SK-N-SH (cell line): ENCODE measurements at regions not wholly inside any gene's neighbourhood (a gene's known extent, or its start where the extent isn't known, plus 50 kb on each side); places are given as distances from the start of the nearest gene placed in this dataset.

Experiments
- CTCF ChIA-PET: fragments of 300-600, 350-600 bp; formaldehyde crosslinking; extraction: SDS; loops from one replicate; lab custom pipeline; 2021; lab: Yijun Ruan, JAX
- POLR2A ChIA-PET: fragments of 350-600 bp; sonication (Branson Sonifier 250); formaldehyde crosslinking; extraction: SDS; loops from one replicate; lab custom pipeline; 2020; ENCODE audit warnings: antibody characterized with exemption, inconsistent platforms; lab: Yijun Ruan, JAX
- DNase-seq: peaks from one replicate; pipeline ENCODE4 v3.0.0; 2012
- H2AFZ ChIP-seq: fragments of 200-600 bp; sonication (generic); 2 replicates; pipeline ENCODE4 v1.8.1; 2016; ENCODE audit warnings: antibody characterized with exemption, mild to moderate bottlenecking, low read depth
- H3F3A ChIP-seq: fragments of 200-600 bp; sonication (generic); replicated peaks from 2 replicates; pipeline ENCODE3; 2016; ENCODE audit warnings: antibody characterized with exemption, mild to moderate bottlenecking; ENCODE audit not compliant: insufficient read depth
- H3K27ac ChIP-seq, 2 experiments: fragments of 200-500 bp in 1 of 2; fragments of 200-600 bp in 1 of 2; sonication (Bioruptor generic) in 1 of 2; sonication (generic), shearing (Covaris generic) in 1 of 2; 2 replicates each; pipeline versions ENCODE4 v1.5.1 to v1.6.1; 2014 to 2016; ENCODE audit warnings: low read depth in 2 of 2, inconsistent platforms in 1 of 2, low read length in 1 of 2, mild to moderate bottlenecking in 1 of 2, mixed read lengths in 1 of 2
- H3K27me3 ChIP-seq: fragments of 200-600 bp; sonication (generic), shearing (Covaris generic); 2 replicates; pipeline ENCODE4 v1.6.1; 2016; ENCODE audit warnings: mixed run types; ENCODE audit not compliant: insufficient read depth
- H3K36me3 ChIP-seq, 2 experiments: fragments of 200-500 bp in 1 of 2; fragments of 200-600 bp in 1 of 2; sonication (Bioruptor generic) in 1 of 2; sonication (generic) in 1 of 2; replicated peaks in 1 of 2; 2 replicates each; pipeline versions ENCODE3 to v1.5.1; 2014 to 2016; ENCODE audit warnings: low read length in 1 of 2, mild to moderate bottlenecking in 1 of 2; ENCODE audit not compliant: insufficient read depth in 2 of 2, control insufficient read depth in 1 of 2
- H3K4me1 ChIP-seq, 2 experiments: fragments of 200-500 bp in 1 of 2; fragments of 200-600 bp in 1 of 2; sonication (Bioruptor generic) in 1 of 2; sonication (generic), shearing (Covaris generic) in 1 of 2; 2 replicates each; pipeline versions ENCODE4 v1.5.1 to v1.6.1; 2014 to 2016; ENCODE audit warnings: low read depth in 1 of 2, low read length in 1 of 2, mixed run types in 1 of 2; ENCODE audit not compliant: insufficient read depth in 2 of 2, control insufficient read depth in 1 of 2
- H3K4me2 ChIP-seq: fragments of 200-600 bp; sonication (generic), shearing (Covaris generic); 2 replicates; pipeline ENCODE4 v1.6.1; 2017; ENCODE audit warnings: mixed run types
- H3K4me3 ChIP-seq, 2 experiments: fragments of 200-500 bp in 1 of 2; fragments of 200-600 bp in 1 of 2; sonication (Bioruptor generic) in 1 of 2; sonication (generic), shearing (Covaris generic) in 1 of 2; 2 replicates each; pipeline versions ENCODE4 v1.5.1 to v1.8.1; 2014 to 2016; ENCODE audit warnings: low read depth in 2 of 2, inconsistent platforms in 1 of 2, low read length in 1 of 2, mild to moderate bottlenecking in 1 of 2, mixed read lengths in 1 of 2, moderate library complexity in 1 of 2
- H3K79me2 ChIP-seq: fragments of 200-600 bp; sonication (generic); 2 replicates; pipeline ENCODE4 v1.8.1; 2017; ENCODE audit warnings: mild to moderate bottlenecking; ENCODE audit not compliant: insufficient read depth
- H3K9ac ChIP-seq: fragments of 200-600 bp; sonication (generic); 2 replicates; pipeline ENCODE4 v1.6.1; 2017; ENCODE audit warnings: mixed run types
- H3K9me2 ChIP-seq: fragments of 200-600 bp; sonication (generic); 2 replicates; pipeline ENCODE4 v1.6.1; 2017; ENCODE audit warnings: mixed run types
- H3K9me3 ChIP-seq: fragments of 200-600 bp; sonication (generic); 2 replicates; pipeline ENCODE4 v1.6.1; 2017; ENCODE audit warnings: mixed run types, mild to moderate bottlenecking, moderate library complexity
- H4K20me1 ChIP-seq: fragments of 200-600 bp; sonication (generic); 2 replicates; pipeline ENCODE4 v1.6.1; 2017; ENCODE audit warnings: mild to moderate bottlenecking, mixed run types; ENCODE audit not compliant: insufficient read depth
- ELF1 ChIP-seq: IDR thresholded peaks from 2 replicates; pipeline ENCODE4 v1.4.0; 2012
- EP300 ChIP-seq, 2 experiments: IDR thresholded peaks; 2 replicates each; pipeline versions ENCODE4 v1.4.0 to v1.6.1; 2012; ENCODE audit warnings: borderline replicate concordance in 1 of 2, low read depth in 1 of 2, low read length in 1 of 2
- FOXM1 ChIP-seq: IDR thresholded peaks from 2 replicates; pipeline ENCODE4 v1.4.0; 2012; ENCODE audit warnings: low read depth, mild to moderate bottlenecking
- GABPA ChIP-seq: IDR thresholded peaks from 2 replicates; pipeline ENCODE4 v1.4.0; 2012; ENCODE audit warnings: low read depth, mild to moderate bottlenecking
- MEF2A ChIP-seq: IDR thresholded peaks from 2 replicates; pipeline ENCODE4 v1.4.0; 2012; ENCODE audit warnings: low read depth, borderline replicate concordance
- NFIC ChIP-seq: IDR thresholded peaks from 2 replicates; pipeline ENCODE4 v1.4.0; 2012; ENCODE audit warnings: borderline replicate concordance
- NRF1 ChIP-seq: IDR thresholded peaks from 2 replicates; pipeline ENCODE4 v1.6.1; 2012; ENCODE audit warnings: low read depth, mild to moderate bottlenecking, low read length
- RCOR1 ChIP-seq: fragments of 150-350 bp; IDR thresholded peaks from 2 replicates; pipeline ENCODE4 v1.6.1; 2017; ENCODE audit warnings: antibody characterized with exemption, low read length
- RFX5 ChIP-seq: IDR thresholded peaks from 2 replicates; pipeline ENCODE4 v1.6.1; 2012; ENCODE audit warnings: mild to moderate bottlenecking, improper control_type of control experiment, low read length
- SMC3 ChIP-seq: IDR thresholded peaks from 2 replicates; pipeline ENCODE4 v1.6.1; 2012; ENCODE audit warnings: low read depth, low read length, improper control_type of control experiment
- TCF12 ChIP-seq: IDR thresholded peaks from 2 replicates; pipeline ENCODE4 v1.4.0; 2012
- YY1 ChIP-seq: IDR thresholded peaks from 2 replicates; pipeline ENCODE4 v1.4.0; 2012; ENCODE audit warnings: low read depth, mild to moderate bottlenecking
- WGBS: methylation state at CpG from one replicate; pipeline ENCODE4 v1.1.6; 2017; ENCODE audit warnings: low lambda C conversion rate; 5-methylcytosine and 5-hydroxymethylcytosine counted together
- TF ChIP-seq, protein P1 (sequence below): IDR thresholded peaks from 2 replicates; pipeline ENCODE4; 2012
- TF ChIP-seq, protein P2 (sequence below): IDR thresholded peaks from 2 replicates; pipeline ENCODE4 v1.4.0; 2012; ENCODE audit warnings: low read depth, borderline replicate concordance
- TF ChIP-seq, protein P3 (sequence below): fragments of 150-350 bp; IDR thresholded peaks from 2 replicates; pipeline ENCODE4 v1.6.1; 2016; ENCODE audit warnings: mild to moderate bottlenecking, low read depth, low read length

DNA sequence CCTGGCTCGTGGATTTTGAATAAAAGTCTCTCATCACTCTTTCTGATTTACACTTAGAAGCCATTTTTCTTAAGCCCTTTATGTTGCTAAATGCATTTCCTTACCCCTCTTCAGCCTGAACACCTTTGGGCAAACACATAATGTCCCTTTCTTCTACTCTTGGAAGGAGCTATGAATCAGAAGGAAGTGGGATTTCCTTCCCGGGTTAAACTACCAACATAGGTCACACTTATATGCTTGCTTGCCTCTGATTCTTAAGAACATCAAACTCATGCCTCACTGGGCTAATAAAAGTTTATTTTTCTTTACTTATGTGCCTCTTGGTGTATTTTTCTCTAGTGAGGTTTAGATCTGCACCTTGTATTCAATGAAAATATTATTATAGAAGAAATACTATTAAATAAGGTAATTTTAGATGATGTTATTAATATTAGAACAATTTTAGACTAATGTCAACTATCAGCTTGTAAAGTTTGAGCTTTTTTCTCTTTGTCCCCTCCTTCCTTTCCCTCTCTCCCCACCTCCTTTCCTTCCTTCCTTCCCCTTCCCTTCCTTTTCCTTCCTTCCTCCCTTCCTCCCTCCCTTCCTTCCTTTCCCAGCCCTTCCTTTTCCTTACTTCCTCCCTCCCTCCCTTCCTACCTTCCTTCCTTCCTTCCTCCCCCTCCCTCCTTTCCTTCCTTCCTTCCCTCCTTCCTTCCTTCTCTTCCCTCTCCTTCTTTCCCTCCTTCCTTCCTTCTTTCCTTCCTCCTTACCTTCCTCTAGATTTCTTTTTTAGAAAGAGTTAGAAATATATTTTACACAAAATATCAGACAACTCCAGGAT is 66.5 kb upstream of the KCNJ6 start:
- 20% methylated on average over 2 of the region's 2 CpGs for WGBS
- H3K9me3 ChIP-seq = no peaks in the 10 kb centered on the region

DNA sequence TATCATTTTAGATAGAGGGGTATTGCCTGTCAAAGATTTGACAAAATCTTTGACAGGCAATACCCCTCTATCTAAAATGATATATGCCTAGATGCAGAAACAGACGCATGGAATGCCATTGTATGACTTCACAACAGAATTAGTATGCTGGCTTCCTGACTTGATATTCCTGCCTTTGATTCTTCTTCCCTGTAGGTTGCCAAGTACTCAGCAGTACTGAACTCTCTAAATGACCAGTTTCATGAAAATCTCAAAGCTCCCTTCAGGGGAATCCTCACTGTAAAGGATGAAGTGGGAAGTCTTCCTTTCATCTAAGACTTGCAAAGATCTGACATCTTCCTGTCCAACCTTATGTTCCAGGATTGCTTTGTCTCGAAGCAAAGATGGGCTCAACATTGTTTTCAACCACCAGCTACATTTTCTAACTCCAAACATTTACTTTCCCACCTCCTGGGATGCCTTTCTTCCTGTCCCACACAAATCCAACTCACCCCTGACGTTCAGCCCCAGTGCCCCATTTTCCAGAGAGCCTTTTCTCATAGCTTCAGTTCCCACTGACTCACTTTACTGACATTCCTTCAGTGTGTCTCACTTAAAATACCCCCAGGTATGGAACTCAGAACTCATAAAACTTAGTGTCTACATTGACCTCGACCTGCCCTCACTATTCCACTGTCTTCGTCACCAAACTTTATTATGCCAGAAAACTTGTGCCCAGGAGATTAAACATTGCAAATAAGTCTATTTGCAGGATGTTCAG is 67.3 kb upstream of the KCNJ6 start:
- Histone ChIP-seq H3K4me1 (no peaks in the 10 kb centered on the region), H3K27ac (no peak overlapping the region), H4K20me1 (no peaks in the 10 kb centered on the region), H3K9me2 (no peaks in the 10 kb centered on the region), H3K79me2 (no peaks in the 10 kb centered on the region), H3K36me3 (no peaks in the 10 kb centered on the region), H3K9me3 (no peaks in the 10 kb centered on the region), H3K4me2 (no peak overlapping the region), H3F3A (no peaks in the 10 kb centered on the region), H3K9ac (no peak overlapping the region), H3K27me3 (no peaks in the 10 kb centered on the region), H3K4me3 (no peak overlapping the region), H2AFZ (no peak overlapping the region)
- WGBS = 6% methylated on average over 5 of the region's 5 CpGs
- POLR2A ChIA-PET = no interaction called here
- DNase-seq = no peak
- CTCF ChIA-PET = no interaction called here
- TF ChIP-seq SMC3 (no peak), MEF2A (no peak), ELF1 (no peak), GABPA (no peak), RFX5 (no peak), NRF1 (no peak), NFIC (no peak), RCOR1 (no peak)
- TF ChIP-seq, protein P1, sequence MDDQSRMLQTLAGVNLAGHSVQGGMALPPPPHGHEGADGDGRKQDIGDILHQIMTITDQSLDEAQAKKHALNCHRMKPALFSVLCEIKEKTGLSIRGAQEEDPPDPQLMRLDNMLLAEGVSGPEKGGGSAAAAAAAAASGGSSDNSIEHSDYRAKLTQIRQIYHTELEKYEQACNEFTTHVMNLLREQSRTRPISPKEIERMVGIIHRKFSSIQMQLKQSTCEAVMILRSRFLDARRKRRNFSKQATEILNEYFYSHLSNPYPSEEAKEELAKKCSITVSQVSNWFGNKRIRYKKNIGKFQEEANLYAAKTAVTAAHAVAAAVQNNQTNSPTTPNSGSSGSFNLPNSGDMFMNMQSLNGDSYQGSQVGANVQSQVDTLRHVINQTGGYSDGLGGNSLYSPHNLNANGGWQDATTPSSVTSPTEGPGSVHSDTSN = no peak
- TF ChIP-seq, protein P2, sequence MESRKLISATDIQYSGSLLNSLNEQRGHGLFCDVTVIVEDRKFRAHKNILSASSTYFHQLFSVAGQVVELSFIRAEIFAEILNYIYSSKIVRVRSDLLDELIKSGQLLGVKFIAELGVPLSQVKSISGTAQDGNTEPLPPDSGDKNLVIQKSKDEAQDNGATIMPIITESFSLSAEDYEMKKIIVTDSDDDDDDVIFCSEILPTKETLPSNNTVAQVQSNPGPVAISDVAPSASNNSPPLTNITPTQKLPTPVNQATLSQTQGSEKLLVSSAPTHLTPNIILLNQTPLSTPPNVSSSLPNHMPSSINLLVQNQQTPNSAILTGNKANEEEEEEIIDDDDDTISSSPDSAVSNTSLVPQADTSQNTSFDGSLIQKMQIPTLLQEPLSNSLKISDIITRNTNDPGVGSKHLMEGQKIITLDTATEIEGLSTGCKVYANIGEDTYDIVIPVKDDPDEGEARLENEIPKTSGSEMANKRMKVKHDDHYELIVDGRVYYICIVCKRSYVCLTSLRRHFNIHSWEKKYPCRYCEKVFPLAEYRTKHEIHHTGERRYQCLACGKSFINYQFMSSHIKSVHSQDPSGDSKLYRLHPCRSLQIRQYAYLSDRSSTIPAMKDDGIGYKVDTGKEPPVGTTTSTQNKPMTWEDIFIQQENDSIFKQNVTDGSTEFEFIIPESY = no peak

More for the DNA sequence above, 66.5 kb upstream of the KCNJ6 start:
- H3K79me2 ChIP-seq = no peaks in the 10 kb centered on the region
- POLR2A ChIA-PET = no interaction called here
- H3K9me2 ChIP-seq = no peaks in the 10 kb centered on the region
- no peak for DNase-seq
- H3K36me3 ChIP-seq = no peaks in the 10 kb centered on the region
- H3K4me1 ChIP-seq = no peaks in the 10 kb centered on the region
- H3K4me2 ChIP-seq = no peak overlapping the region
- TF ChIP-seq, protein P3, sequence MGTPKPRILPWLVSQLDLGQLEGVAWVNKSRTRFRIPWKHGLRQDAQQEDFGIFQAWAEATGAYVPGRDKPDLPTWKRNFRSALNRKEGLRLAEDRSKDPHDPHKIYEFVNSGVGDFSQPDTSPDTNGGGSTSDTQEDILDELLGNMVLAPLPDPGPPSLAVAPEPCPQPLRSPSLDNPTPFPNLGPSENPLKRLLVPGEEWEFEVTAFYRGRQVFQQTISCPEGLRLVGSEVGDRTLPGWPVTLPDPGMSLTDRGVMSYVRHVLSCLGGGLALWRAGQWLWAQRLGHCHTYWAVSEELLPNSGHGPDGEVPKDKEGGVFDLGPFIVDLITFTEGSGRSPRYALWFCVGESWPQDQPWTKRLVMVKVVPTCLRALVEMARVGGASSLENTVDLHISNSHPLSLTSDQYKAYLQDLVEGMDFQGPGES = no peak
- TF ChIP-seq EP300 (IDR thresholded peaks at IDR 0.05; ENCODE audit: borderline replicate concordance in 1 of 2, low read depth in 1 of 2, low read length in 1 of 2) (no peak), GABPA (no peak), YY1 (no peak), FOXM1 (no peak), SMC3 (no peak), TCF12 (no peak)
- TF ChIP-seq, protein P2 = no peak
- TF ChIP-seq, all 33 proteins: peak for 0
- Histone ChIP-seq H3K27ac (no peak overlapping the region), H3K27me3 (no peaks in the 10 kb centered on the region), H3K4me3 (no peak overlapping the region), H3K9ac (no peak overlapping the region), H3F3A (no peaks in the 10 kb centered on the region), H4K20me1 (no peaks in the 10 kb centered on the region), H2AFZ (no peak overlapping the region)
- CTCF ChIA-PET = no interaction called here
